ENCODE measurements at regions not wholly inside any gene's neighbourhood (a gene's known extent, or its start where the extent isn't known, plus 50 kb on each side); places are given as distances from the start of the nearest gene placed in this dataset.

GRCh38 chr6:26254724-26255123, 110.3 kb upstream of the BTN3A2 start:
- no peak for TF ChIP-seq POLR2A (IDR thresholded peaks at IDR 0.05; ENCODE audit: low read depth, low read length)
- no peak for TF ChIP-seq TAF1 (IDR thresholded peaks at IDR 0.05; ENCODE audit: low read depth, low read length)
- TF ChIP-seq SPI1 (IDR thresholded peaks at IDR 0.05; ENCODE audit: low read depth, low read length): no peak
- TF ChIP-seq POLR2AphosphoS5 (IDR thresholded peaks at IDR 0.05; ENCODE audit: low read depth, low read length): no peak
- TF ChIP-seq PAX5 (IDR thresholded peaks at IDR 0.05; ENCODE audit: insufficient read depth, low read length, severe bottlenecking): no peak

All from GM12891 (cell line).